Fibroblast of pulmonary artery (primary cell): ENCODE measurements at regions not wholly inside any gene's neighbourhood (a gene's known extent, or its start where the extent isn't known, plus 50 kb on each side); places are given as distances from the start of the nearest gene placed in this dataset.

Experiments used
- DNase-seq: peaks from one replicate; pipeline ENCODE4 v3.0.0-alpha.2; 2010; ENCODE audit warnings: low read depth
- H3K4me3 ChIP-seq: replicated peaks from 2 replicates; pipeline ENCODE4 v1.5.1; 2011; ENCODE audit warnings: low read depth, mild to moderate bottlenecking, control low read depth, low read length, moderate library complexity
- TF ChIP-seq, protein P1 (sequence below): IDR thresholded peaks from 2 replicates; pipeline ENCODE4 v1.5.1; 2011; ENCODE audit warnings: mild to moderate bottlenecking, control low read depth, low read length, inconsistent platforms; ENCODE audit errors: missing control alignments

DNA sequence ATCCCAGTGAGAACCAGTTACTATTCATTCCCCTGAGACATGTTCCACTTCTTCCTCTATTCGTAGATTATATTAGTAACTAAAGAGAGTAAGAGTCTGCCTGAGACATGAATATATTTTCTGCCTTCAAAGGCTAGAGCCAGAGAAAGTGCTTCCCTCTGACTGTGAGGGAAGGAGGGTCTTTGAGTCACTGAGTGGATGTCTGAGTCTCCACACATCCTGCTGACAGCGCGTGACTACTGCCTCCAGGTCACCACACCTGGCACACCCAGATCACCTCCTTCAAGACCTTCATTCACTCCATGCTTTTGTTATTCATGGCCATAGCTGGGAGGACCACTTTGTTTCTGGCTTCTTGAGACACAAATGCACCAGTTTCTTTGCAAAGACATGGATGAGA, 135.6 kb downstream of the SOX2 start:
- H3K4me3 ChIP-seq: no peak overlapping the region
- TF ChIP-seq, protein P1, sequence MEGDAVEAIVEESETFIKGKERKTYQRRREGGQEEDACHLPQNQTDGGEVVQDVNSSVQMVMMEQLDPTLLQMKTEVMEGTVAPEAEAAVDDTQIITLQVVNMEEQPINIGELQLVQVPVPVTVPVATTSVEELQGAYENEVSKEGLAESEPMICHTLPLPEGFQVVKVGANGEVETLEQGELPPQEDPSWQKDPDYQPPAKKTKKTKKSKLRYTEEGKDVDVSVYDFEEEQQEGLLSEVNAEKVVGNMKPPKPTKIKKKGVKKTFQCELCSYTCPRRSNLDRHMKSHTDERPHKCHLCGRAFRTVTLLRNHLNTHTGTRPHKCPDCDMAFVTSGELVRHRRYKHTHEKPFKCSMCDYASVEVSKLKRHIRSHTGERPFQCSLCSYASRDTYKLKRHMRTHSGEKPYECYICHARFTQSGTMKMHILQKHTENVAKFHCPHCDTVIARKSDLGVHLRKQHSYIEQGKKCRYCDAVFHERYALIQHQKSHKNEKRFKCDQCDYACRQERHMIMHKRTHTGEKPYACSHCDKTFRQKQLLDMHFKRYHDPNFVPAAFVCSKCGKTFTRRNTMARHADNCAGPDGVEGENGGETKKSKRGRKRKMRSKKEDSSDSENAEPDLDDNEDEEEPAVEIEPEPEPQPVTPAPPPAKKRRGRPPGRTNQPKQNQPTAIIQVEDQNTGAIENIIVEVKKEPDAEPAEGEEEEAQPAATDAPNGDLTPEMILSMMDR: no peak
- DNase-seq: no peak

DNA sequence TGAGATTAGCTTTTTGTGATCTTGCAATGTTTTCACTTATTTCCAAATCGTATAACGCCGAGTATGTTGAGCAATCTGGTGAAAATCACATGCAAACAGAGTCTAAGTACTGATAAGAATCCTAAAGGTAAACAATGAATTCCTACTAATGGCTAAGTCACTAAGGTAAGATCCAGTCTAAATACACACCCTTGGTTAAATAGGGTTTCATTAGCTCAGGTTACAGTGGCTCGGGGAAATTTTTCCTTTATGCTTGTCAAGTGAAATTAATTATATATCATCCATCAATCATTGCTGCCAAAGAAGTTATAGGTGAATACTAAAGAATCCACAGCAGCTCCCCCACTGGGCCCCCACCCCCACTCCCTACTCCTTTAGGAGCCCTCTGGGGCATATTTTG, 139.3 kb downstream of the SOX2 start:
- no peak overlapping the region for H3K4me3 ChIP-seq
- DNase-seq: no peak
- TF ChIP-seq, protein P1: no peak

GRCh38 chr3:181855825-181856224, 144.1 kb downstream of the SOX2 start:
- TF ChIP-seq, protein P1: no peak
- H3K4me3 ChIP-seq: no peak overlapping the region

DNA sequence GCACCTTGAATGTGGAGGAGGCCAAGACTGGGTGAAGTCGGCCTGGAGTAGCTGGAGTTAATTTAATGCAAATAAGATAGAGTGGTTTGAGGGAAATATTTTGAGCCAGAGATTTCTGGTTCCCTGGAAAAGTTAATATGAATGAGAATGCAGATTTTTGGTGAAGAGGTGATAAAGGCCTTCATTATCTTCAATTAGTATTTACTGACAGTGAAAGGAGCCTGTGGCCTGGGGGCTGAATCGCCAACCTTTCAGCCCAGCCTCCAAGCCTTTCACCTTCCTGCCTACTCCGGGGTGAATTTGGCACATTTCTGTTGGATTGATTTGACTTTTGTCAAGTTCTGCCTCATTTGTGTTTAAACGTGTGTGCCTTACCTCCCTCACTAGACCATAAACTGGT, 147.8 kb downstream of the SOX2 start:
- H3K4me3 ChIP-seq: no peak overlapping the region
- DNase-seq: no peak
- TF ChIP-seq, protein P1: no peak

More at GRCh38 chr3:181855825-181856224, 144.1 kb downstream of the SOX2 start:
- DNase-seq: no peak

DNA sequence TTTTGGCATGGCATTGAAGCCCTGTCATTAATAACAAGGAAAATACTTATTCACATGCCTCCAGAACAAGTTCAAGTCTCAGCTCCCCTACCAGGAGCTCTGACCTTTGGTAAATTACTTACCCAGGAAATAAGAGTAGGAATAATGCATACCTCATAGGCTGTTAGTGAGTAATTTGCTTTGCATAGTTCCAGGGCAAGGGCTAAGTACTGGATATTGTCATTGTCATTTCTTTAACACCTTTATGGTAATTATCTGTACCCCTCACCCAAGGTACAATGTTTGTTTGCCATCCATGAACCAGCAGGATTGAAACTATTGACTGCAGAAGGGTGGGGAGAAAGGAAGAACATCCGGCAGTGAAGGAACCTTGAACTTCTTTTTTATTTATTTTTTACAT, 148.5 kb downstream of the SOX2 start:
- H3K4me3 ChIP-seq: no peak overlapping the region
- TF ChIP-seq, protein P1: no peak
- DNase-seq: no peak

DNA sequence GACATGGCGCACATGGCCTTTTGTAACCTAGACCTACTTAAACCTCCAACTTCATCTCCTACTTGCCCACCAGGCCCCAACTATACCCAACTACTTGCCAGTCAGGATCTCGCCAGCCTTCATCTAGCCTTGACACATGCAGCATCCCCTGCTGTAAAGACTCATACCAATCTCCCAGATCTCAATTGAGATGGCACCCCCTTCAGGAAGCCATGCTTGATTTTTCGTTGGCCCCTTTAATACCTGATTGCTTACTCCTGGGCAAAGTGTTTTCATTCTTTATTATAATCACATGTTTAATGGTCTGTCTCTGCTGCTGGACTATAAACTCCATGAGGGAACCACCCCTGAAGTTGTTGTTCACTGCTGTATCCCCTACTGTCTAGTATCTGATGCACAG, 150.8 kb downstream of the SOX2 start:
- no peak overlapping the region for H3K4me3 ChIP-seq
- DNase-seq: no peak
- TF ChIP-seq, protein P1: no peak

- TF ChIP-seq, protein P1: no peak
- no peak for DNase-seq
- H3K4me3 ChIP-seq: no peak overlapping the region
Measured at GRCh38 chr3:181868576-181869082, 156.9 kb downstream of the SOX2 start.
